OCI-LY1 (cell line): ENCODE measurements at regions not wholly inside any gene's neighbourhood (a gene's known extent, or its start where the extent isn't known, plus 50 kb on each side); places are given as distances from the start of the nearest gene placed in this dataset.

Experiments
- CTCF ChIP-seq: fragments of 200-600 bp; sonication (generic), shearing (Covaris generic); IDR thresholded peaks from 2 replicates; pipeline ENCODE4 v1.5.1; 2017; ENCODE audit warnings: mild to moderate bottlenecking, antibody characterized with exemption, low read length, moderate library complexity, mixed read lengths
- EZH2 ChIP-seq: fragments of 200-600 bp; sonication (generic), shearing (Covaris generic); IDR thresholded peaks from 2 replicates; pipeline ENCODE4 v1.8.0; 2017; ENCODE audit warnings: borderline replicate concordance, mixed run types, mild to moderate bottlenecking, antibody characterized with exemption, low read length, moderate library complexity, mixed read lengths

- TF ChIP-seq CTCF (no peak), EZH2 (no peak)
These were observed 158.6 kb upstream of the ADGRL3 start for GRCh38 chr4:61041527-61041926.
